Fibroblast of lung (primary cell): ENCODE measurements at regions not wholly inside any gene's neighbourhood (a gene's known extent, or its start where the extent isn't known, plus 50 kb on each side); places are given as distances from the start of the nearest gene placed in this dataset.

Source experiments
- DNase-seq, 2 donors: peaks; one replicate each; pipeline versions ENCODE4 v3.0.0 to v3.0.0-alpha.2; 2010; ENCODE audit warnings: low read depth in 2 of 2
- H2AFZ ChIP-seq: 2 replicates; pipeline ENCODE4 v1.5.1; 2012; ENCODE audit warnings: low read length, control low read depth, inconsistent platforms
- H3K27ac ChIP-seq: 2 replicates; pipeline ENCODE4 v1.5.1; 2011; ENCODE audit warnings: low read length, control low read depth; ENCODE audit not compliant: insufficient read depth
- H3K27me3 ChIP-seq: 2 replicates; pipeline ENCODE4 v1.5.1; 2011; ENCODE audit warnings: mild to moderate bottlenecking, low read length; ENCODE audit not compliant: control insufficient read depth, insufficient read depth
- H3K36me3 ChIP-seq: 2 replicates; pipeline ENCODE4 v1.5.1; 2011; ENCODE audit warnings: low read length; ENCODE audit not compliant: control insufficient read depth, insufficient read depth
- H3K4me1 ChIP-seq: 2 replicates; pipeline ENCODE4 v1.5.1; 2011; ENCODE audit warnings: low read length; ENCODE audit not compliant: control insufficient read depth, insufficient read depth; ENCODE audit errors: extremely low read depth
- H3K4me2 ChIP-seq: 2 replicates; pipeline ENCODE4 v1.5.1; 2011; ENCODE audit warnings: low read length, control low read depth; ENCODE audit not compliant: insufficient read depth; ENCODE audit errors: extremely low read depth
- H3K4me3 ChIP-seq, 4 experiments: fragments of 200-600 bp in 1 of 4; sonication (generic) in 1 of 4; replicated peaks in 1 of 4; 2 replicates each; pipeline ENCODE4 v1.5.1; 2011 to 2016; ENCODE audit warnings: low read length in 4 of 4, low read depth in 3 of 4, mild to moderate bottlenecking in 3 of 4, control low read depth in 2 of 4, inconsistent platforms in 1 of 4, mixed read lengths in 1 of 4; ENCODE audit not compliant: insufficient read depth in 1 of 4; ENCODE audit errors: control extremely low read depth in 1 of 4
- H3K79me2 ChIP-seq: 2 replicates; pipeline ENCODE4 v1.5.1; 2012; ENCODE audit warnings: mild to moderate bottlenecking, low read length, inconsistent platforms; ENCODE audit not compliant: control insufficient read depth, insufficient read depth
- H3K9ac ChIP-seq: 2 replicates; pipeline ENCODE4 v1.5.1; 2011; ENCODE audit warnings: mild to moderate bottlenecking, low read length, control low read depth; ENCODE audit not compliant: insufficient read depth
- H3K9me3 ChIP-seq: 2 replicates; pipeline ENCODE4 v1.5.1; 2012; ENCODE audit warnings: low read depth, low read length; ENCODE audit not compliant: control insufficient read depth, insufficient read depth
- H4K20me1 ChIP-seq: 2 replicates; pipeline ENCODE4 v1.5.1; 2011; ENCODE audit warnings: low read length; ENCODE audit not compliant: control insufficient read depth, insufficient read depth; ENCODE audit errors: extremely low read depth
- EZH2 ChIP-seq: IDR thresholded peaks from 2 replicates; pipeline ENCODE4 v1.5.1; 2012; ENCODE audit warnings: low read length, control low read depth, mild to moderate bottlenecking; ENCODE audit errors: missing control alignments
- TF ChIP-seq, protein P1 (sequence below), 2 donors: IDR thresholded peaks in 1 of 2; conservative IDR thresholded peaks in 1 of 2; 1 replicate in 1 of 2; 2 replicates in 1 of 2; pipeline ENCODE4 v1.5.1; 2011 to 2012; ENCODE audit warnings: low read length in 2 of 2, control low read depth in 1 of 2, inconsistent platforms in 1 of 2, low read depth in 1 of 2, mild to moderate bottlenecking in 1 of 2

DNA sequence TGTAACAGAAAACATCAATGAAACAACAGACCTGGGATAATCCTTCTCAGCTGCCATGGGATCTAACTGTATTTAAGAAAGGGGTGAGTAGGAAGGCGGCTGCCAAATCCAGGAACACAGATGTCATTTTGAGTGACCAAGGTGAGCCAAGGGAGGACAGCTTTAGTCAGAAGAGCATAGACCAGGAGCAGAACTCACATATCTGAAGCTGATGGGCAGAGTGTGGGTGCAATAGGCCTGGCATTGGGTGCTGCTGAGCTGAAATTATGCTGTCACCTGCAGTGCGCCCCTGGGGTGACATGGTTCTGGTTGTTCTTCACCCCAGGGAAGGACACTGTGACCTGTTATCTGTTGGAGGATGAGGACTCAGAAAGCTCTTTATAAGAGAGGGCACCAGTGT lies 88.9 kb upstream of the TOP3B start:
- Histone ChIP-seq H4K20me1 (no peaks in the 10 kb centered on the region), H3K9me3 (no peaks in the 10 kb centered on the region), H3K27me3 (peaks cover 12% of the 10 kb centered on the region), H3K27ac (no peak overlapping the region), H2AFZ (no peak overlapping the region), H3K36me3 (no peaks in the 10 kb centered on the region), H3K4me3 (no peak overlapping the region), H3K4me1 (no peaks in the 10 kb centered on the region), H3K79me2 (no peaks in the 10 kb centered on the region), H3K4me2 (no peak overlapping the region), H3K9ac (no peak overlapping the region)
- DNase-seq, result no peak
- TF ChIP-seq, protein P1, sequence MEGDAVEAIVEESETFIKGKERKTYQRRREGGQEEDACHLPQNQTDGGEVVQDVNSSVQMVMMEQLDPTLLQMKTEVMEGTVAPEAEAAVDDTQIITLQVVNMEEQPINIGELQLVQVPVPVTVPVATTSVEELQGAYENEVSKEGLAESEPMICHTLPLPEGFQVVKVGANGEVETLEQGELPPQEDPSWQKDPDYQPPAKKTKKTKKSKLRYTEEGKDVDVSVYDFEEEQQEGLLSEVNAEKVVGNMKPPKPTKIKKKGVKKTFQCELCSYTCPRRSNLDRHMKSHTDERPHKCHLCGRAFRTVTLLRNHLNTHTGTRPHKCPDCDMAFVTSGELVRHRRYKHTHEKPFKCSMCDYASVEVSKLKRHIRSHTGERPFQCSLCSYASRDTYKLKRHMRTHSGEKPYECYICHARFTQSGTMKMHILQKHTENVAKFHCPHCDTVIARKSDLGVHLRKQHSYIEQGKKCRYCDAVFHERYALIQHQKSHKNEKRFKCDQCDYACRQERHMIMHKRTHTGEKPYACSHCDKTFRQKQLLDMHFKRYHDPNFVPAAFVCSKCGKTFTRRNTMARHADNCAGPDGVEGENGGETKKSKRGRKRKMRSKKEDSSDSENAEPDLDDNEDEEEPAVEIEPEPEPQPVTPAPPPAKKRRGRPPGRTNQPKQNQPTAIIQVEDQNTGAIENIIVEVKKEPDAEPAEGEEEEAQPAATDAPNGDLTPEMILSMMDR (conservative IDR thresholded peaks at IDR 0.05 in 1 of 2, IDR thresholded peaks at IDR 0.05 in 1 of 2; ENCODE audit: low read depth in 1 of 2, low read length in 2 of 2), result no peak
- no peak for TF ChIP-seq EZH2

DNA sequence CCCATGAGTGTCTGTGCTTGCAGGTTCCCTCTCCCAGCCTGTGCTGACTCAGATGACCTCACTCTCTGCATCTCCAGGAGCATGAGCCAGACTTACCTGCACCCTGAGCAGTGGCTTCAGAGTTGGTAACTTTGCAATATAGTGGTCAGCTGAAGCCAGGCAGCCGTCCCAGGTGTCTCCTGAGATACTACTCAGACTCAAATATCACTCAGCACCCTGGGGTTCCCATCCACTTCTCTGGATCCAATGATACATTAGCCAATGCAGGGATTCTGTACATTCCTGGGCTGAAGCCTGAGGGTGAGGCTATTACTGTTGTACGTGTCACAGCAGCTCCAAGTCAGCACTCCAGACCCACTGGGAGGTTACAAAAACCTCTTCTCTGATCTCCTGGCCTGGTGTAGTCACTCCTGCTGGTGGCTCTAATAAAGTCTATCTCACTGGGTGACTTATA lies 87.8 kb upstream of the TOP3B start:
- Histone ChIP-seq H3K4me3 (no peak overlapping the region), H3K9me3 (no peaks in the 10 kb centered on the region), H3K79me2 (no peaks in the 10 kb centered on the region), H2AFZ (no peak overlapping the region), H3K27me3 (peaks cover 12% of the 10 kb centered on the region), H4K20me1 (no peaks in the 10 kb centered on the region), H3K9ac (no peak overlapping the region), H3K36me3 (no peaks in the 10 kb centered on the region), H3K4me2 (no peak overlapping the region), H3K27ac (no peak overlapping the region), H3K4me1 (no peaks in the 10 kb centered on the region)
- TF ChIP-seq, protein P1 (conservative IDR thresholded peaks at IDR 0.05 in 1 of 2, IDR thresholded peaks at IDR 0.05 in 1 of 2; ENCODE audit: low read depth in 1 of 2, low read length in 2 of 2), result no peak
- TF ChIP-seq EZH2, result no peak
- no peak for DNase-seq

DNA sequence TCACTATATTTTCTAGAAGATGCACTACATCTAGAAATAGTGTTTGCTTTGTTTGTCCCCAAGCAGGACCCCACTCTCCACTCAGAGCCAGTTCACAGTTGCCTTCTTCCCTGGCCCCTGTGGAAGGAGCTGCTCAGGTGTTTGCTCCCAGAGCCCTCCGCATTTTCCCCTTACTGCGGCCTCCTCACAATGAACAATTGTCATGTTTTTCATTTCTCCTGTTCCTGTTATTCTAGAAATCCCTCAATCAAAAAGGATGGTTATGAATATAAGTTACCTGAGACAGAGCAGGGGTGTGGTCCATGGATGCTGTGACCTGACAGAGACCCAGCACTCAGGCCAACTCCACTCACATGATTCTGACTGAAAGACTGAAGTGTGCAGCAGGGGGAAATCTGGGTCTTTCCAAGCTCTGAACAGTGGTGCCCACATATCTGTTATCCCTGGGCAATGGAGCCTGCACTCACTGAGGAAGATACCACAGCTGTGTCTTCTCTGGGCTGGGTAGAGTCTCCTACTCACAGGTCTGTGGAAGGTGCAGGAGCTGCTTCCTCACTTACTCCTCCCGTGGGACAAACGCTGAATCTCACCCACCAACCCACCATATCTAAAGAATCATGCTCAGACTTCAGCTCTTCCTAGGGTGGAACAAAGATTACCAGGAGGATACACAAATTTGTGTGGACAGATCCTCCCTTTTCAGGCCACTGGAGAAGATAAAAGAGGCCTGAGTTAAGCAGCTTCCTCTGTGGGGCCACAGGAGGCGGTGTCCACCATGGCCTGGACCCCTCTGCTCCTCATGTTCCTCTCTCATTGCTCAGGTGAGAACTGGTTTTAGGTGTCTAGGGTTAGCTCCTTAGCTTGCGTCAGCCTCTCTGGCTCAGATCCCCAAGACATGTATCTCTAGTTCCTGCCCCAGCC lies 87.1 kb upstream of the TOP3B start:
- no peak for TF ChIP-seq EZH2
- TF ChIP-seq, protein P1 (conservative IDR thresholded peaks at IDR 0.05 in 1 of 2, IDR thresholded peaks at IDR 0.05 in 1 of 2; ENCODE audit: low read depth in 1 of 2, low read length in 2 of 2), result no peak

More for the DNA sequence above, 87.1 kb upstream of the TOP3B start:
- no peak overlapping the region for H2AFZ ChIP-seq
- H3K4me1 ChIP-seq, result no peaks in the 10 kb centered on the region
- no peak overlapping the region for H3K9ac ChIP-seq
- H3K79me2 ChIP-seq, result no peaks in the 10 kb centered on the region
- H3K36me3 ChIP-seq, result no peaks in the 10 kb centered on the region
- no peaks in the 10 kb centered on the region for H4K20me1 ChIP-seq
- H3K27ac ChIP-seq, result no peak overlapping the region
- H3K4me3 ChIP-seq, result no peak overlapping the region
- no peaks in the 10 kb centered on the region for H3K9me3 ChIP-seq
- no peak overlapping the region for H3K4me2 ChIP-seq
- H3K27me3 ChIP-seq, result peaks cover 12% of the 10 kb centered on the region
- DNase-seq, result no peak
